SKM-1 treated with dmso at 0.1 percent for 144 hours (cell line): ENCODE measurements at regions not wholly inside any gene's neighbourhood (a gene's known extent, or its start where the extent isn't known, plus 50 kb on each side); places are given as distances from the start of the nearest gene placed in this dataset.
"Not testable (repeated sequence)": the region's sequence is repeated elsewhere in the genome, so short reads cannot be mapped to it uniquely, and the experiment has no call there.

ENCODE experiments used
- DNase-seq: peaks from one replicate; lab custom pipeline; 2025; ENCODE audit not compliant: unreplicated experiment; lab: John Stamatoyannopoulos, UW

GRCh38 chr18:43710135-43710534 is 432.8 kb upstream of the SYT4 start:
- no peak for DNase-seq

DNA sequence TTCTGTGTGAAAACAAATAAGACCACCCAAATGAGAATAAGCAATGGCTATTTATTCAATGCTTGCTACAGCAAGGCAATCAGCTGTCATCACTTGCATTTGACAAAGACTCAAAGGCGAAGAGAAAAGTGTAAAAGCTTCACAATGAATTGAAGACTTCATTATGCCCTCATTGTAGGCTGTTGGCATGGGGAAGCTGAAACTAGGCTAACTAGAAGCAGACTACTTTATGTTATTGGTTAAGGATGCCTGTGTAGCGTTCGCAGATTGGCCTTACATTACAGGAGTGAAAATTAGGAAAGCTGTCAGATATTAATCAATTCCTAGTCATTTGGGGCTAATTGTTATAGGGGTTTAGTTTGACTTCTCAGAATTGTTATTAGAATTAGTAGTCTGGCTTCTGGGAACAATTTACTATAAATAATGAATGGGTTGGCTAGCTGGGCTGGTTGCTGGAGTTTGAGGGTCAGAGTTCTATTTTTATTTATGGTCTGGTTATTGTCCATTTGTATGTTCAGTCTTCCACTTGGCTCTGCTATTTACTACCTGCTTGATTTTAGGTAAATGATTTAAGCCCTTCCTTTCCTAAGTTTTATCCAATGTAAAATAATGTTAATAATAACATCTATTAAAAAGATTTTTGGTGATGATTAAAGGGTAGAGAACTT is 437.2 kb upstream of the SYT4 start:
- DNase-seq = no peak

DNA sequence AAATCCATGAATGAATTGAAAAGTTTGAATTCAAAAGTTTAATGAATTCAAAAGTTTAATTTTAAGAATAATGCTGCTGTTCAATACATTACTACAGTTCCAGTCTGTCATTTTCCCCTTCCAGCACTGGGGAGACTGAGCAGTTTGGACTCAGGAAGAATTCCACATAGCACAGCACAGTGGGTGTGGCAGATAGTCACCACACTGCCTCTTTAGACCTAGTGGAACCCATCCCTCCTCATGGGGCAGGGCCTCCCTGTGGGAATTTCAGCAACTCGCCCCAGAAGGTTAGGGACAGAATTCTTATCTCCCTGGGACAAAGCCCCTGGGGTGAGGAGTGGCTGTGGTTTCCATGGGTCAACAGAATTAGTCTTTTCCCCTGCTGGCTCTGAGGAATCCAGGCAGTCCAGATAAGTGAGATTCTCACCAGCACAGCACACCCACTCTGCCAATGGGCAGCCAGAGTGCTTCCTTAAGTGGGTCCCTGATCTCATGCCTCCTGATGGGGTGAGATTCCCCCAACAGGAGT is 442.0 kb upstream of the SYT4 start:
- DNase-seq = no peak

DNA sequence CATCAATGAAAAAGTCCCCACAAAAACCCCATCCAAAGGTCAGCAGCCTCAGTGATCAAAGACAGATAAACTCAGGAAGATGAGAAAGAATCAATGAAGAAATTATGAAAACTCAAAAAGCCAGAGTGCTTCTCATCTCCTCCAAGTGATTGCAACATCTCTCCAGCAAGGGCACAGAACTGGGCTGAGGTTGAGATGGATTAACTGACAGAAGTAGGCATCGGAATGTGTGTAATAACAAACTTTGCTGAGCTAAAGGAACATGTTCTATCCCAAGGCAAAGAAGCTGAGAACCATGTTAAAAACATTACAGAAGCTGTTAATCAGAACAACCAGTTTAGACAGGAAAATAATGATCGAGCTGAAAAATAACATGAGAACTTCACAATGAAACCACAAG is 442.8 kb upstream of the SYT4 start:
- DNase-seq = no peak

DNA sequence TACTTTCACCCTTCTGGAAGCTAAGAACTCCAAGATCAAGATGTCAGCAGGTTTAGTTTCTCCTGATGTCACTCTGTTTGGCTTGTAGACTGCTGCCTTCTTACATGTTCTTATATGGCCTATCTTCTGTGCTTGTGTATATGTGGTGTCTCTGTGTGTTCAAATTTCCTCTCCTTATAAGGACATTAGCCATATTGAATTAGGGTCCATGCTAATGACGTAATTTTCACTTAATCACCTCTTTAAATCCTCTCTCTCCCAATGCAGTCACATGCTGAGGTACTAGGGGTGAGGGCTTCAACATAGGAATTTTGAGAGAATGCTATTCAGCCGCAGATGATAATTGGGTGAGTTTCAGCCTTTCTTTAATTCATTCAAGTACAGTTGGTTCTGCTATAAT is 458.3 kb upstream of the SYT4 start:
- DNase-seq = no peak

GRCh38 chr18:43744960-43745745 is 467.9 kb upstream of the SYT4 start:
- no peak for DNase-seq

GRCh38 chr18:43751203-43751602 is 473.9 kb upstream of the SYT4 start:
- no peak for DNase-seq

DNA sequence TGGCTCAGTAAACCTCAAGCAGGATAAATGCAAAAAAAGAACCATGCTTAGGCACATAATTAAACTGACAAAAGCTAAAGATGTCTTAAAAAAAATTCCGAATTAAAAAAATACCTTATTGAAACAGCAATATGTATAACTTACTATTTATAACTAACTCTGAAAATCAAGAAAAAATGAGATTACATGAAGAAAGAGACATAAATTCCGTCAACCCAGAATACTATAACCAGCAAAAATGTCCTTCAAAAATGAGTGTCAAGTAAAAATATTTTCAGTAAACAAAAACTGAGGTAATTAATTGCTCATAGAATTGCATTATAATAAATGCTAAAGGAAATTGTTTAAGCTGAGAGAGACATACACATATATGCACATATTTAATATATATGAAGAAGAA is 474.5 kb upstream of the SYT4 start:
- no peak for DNase-seq

DNA sequence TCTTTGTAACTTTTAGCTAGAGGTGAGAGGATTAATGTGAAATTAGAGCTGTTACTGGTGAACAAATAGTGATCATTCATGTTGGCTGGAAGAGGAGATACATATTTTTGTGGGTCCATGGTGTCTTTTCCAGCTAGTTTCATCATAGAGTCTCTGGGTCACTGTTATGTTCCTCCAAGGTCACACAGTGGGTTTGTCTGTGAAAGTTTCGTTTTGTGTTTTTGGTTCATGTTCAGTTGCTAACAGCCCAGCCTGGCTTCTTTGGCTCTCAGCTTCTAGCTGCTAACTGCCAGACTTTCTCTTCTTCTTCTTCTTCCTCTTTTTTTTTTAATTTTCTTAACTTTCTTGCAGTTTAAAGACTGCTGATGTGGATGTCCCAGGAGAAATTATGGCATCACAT is 480.0 kb upstream of the SYT4 start:
- no peak for DNase-seq

- no peak for DNase-seq
Observed at GRCh38 chr18:43758734-43759133, 481.4 kb upstream of the SYT4 start.

DNA sequence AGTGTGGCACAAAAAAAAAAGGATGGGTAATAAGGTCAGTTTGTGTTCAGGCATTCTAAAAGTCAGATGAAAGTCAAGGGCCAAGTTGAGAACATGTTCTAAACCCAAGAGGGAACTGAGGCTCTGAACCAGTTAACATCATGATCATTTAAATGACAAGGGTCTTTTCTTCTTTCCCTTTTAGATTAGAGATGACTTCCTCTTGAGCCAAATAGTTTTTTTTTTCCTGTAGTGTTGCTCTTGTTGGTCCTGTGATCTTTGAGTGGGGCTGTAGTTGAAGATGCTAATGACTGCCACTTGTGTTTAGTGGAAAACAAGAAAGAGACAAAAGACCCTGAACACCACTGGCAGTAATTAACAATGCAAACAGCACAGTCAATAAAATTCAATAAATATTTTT is 482.7 kb upstream of the SYT4 start:
- no peak for DNase-seq

- no peak for DNase-seq
Observed at GRCh38 chr18:43772907-43773306, 495.6 kb upstream of the SYT4 start.

DNA sequence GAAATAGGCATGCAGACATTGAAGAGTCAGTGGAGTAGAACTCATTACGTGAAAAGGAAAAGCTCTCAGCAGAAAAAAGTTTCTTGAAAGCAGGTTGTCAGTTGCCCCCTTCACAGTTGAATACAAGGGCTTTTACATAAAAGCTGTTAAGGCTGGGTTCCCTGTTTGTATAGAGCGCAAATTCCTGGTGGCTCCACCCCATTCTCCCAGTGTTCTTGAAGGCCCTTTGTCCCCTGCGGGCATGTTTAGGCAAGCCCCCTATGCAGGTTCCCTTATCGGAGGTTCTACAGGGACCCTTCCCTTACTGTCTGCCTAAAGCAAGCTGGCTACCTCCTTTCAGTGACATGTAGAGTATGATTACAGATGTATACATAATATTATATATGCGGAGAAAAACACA is 497.2 kb upstream of the SYT4 start:
- no peak for DNase-seq

- no peak for DNase-seq
Observed at GRCh38 chr18:43775591-43775990, 498.3 kb upstream of the SYT4 start.

DNA sequence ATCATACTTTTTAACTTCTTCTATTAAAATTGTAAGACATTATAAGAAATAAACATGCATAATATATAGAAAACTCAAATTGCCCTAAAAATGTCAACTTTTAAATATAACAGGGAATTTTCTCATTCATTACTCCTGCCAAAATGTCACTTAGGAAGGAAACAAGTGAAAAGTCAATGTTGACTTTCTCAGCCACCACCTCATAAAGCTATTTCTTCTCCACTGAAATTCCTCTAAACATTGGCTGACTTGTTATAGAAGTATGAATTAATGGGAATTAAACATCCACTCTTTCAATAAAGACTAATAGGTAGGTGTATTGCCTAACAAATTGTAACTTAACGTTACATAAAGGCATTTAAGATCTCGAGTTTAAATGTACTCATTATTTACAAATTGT is 499.7 kb upstream of the SYT4 start:
- DNase-seq = no peak

GRCh38 chr18:43777636-43778304 is 500.5 kb upstream of the SYT4 start:
- no peak for DNase-seq

GRCh38 chr18:43780782-43781340 is 503.6 kb upstream of the SYT4 start:
- DNase-seq = no peak

GRCh38 chr18:43785158-43785557 is 507.9 kb upstream of the SYT4 start:
- DNase-seq = no peak

DNA sequence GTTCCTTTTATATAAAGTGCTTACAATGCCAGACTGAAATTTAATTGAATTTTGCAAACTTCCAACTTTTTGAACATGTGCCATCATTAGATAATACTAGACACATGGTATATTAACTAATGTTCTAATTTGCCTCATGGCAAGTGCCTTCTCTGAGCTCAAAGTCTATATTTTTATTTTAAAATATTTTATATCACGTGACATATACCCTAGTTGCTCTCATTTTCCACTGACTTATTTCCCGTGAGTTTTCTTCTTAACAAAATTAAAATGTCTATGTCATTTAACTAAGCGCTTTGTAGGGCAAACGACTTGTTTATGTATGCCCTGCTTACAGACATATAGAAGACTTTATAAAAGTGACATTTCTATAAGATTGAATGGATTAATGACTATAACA is 509.6 kb upstream of the SYT4 start:
- no peak for DNase-seq

- not testable (repeated sequence) for DNase-seq
Observed at GRCh38 chr18:43787721-43788120, 510.4 kb upstream of the SYT4 start.

DNA sequence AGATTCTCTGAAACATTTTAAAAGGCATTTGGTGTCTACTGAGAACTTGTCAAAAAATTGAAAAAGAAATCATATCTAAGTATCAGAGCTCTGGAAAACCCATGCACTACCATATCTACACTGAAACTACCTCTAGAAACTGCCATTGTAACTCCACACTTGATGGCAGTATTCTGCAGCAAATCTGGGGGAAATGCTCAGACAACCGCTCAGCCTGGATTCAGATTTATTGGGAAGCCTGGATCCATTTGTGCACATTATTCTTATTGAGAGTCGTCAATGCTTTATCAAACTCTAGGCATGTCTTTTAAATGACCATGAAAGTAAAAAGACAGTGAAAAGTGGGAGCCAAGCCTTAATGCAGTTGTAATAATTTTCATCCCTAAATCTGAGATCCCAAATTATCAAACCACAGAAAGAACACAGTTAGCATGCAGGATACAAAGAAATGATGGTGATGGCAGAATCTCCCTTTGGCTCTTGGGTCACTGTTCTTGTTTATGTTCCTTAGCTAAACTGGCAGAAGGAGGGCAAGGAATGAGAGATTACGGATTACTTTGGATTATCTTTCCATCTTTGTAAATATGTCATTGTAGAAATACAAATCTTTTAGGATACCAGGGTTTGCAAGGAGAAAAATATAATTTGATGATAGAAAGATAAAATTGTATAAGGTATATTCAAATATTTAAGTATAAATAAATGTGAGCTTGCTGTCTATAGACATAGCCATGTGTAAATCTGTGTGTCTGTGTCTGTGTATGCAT is 512.1 kb upstream of the SYT4 start:
- no peak for DNase-seq
